ENCODE measurements at regions not wholly inside any gene's neighbourhood (a gene's known extent, or its start where the extent isn't known, plus 50 kb on each side); places are given as distances from the start of the nearest gene placed in this dataset.

- DNase-seq (ENCODE audit: low read depth, low spot score) = no peak
These were observed 302.3 kb upstream of the NRIP1 start for GRCh38 chr21:15367061-15367626.

- DNase-seq (ENCODE audit: low read depth, low spot score) = peak; percentile 1
These were observed 305.7 kb upstream of the NRIP1 start for GRCh38 chr21:15370462-15370975.

GRCh38 chr21:15373941-15374340 is 309.1 kb upstream of the NRIP1 start:
- no peak for DNase-seq (ENCODE audit: low read depth, low spot score)

- DNase-seq (ENCODE audit: low read depth, low spot score) = peak; percentile 31
These were observed 315.0 kb upstream of the NRIP1 start for GRCh38 chr21:15379776-15380175.

- DNase-seq (ENCODE audit: low read depth, low spot score) = no peak
These were observed 318.8 kb upstream of the NRIP1 start for GRCh38 chr21:15383588-15383987.

GRCh38 chr21:15390049-15390448 is 325.2 kb upstream of the NRIP1 start:
- DNase-seq (ENCODE audit: low read depth, low spot score) = no peak

- DNase-seq (ENCODE audit: low read depth, low spot score) = no peak
These were observed 332.5 kb upstream of the NRIP1 start for GRCh38 chr21:15397258-15397657.

- no peak for DNase-seq (ENCODE audit: low read depth, low spot score)
These were observed 328.9 kb upstream of the USP25 start for GRCh38 chr21:15400905-15401304.

GRCh38 chr21:15401331-15401730 is 328.5 kb upstream of the USP25 start:
- no peak for DNase-seq (ENCODE audit: low read depth, low spot score)

GRCh38 chr21:15405214-15405613 is 324.6 kb upstream of the USP25 start:
- no peak for DNase-seq (ENCODE audit: low read depth, low spot score)

- no peak for DNase-seq (ENCODE audit: low read depth, low spot score)
These were observed 323.0 kb upstream of the USP25 start for GRCh38 chr21:15406791-15407190.

GRCh38 chr21:15407585-15407984 is 322.2 kb upstream of the USP25 start:
- no peak for DNase-seq (ENCODE audit: low read depth, low spot score)

- no peak for DNase-seq (ENCODE audit: low read depth, low spot score)
These were observed 321.7 kb upstream of the USP25 start for GRCh38 chr21:15408089-15408488.

GRCh38 chr21:15409031-15409430 is 320.8 kb upstream of the USP25 start:
- DNase-seq (ENCODE audit: low read depth, low spot score) = no peak

- no peak for DNase-seq (ENCODE audit: low read depth, low spot score)
These were observed 318.9 kb upstream of the USP25 start for GRCh38 chr21:15410853-15411252.

GRCh38 chr21:15414057-15414456 is 315.7 kb upstream of the USP25 start:
- no peak for DNase-seq (ENCODE audit: low read depth, low spot score)

GRCh38 chr21:15415541-15416261 is 314.1 kb upstream of the USP25 start:
- DNase-seq (ENCODE audit: low read depth, low spot score) = peak; percentile 55

GRCh38 chr21:15421441-15421881 is 308.3 kb upstream of the USP25 start:
- DNase-seq (ENCODE audit: low read depth, low spot score) = peak; percentile 31

GRCh38 chr21:15421947-15422346 is 307.8 kb upstream of the USP25 start:
- DNase-seq (ENCODE audit: low read depth, low spot score) = no peak

GRCh38 chr21:15422783-15423182 is 307.0 kb upstream of the USP25 start:
- DNase-seq (ENCODE audit: low read depth, low spot score) = peak; percentile 89

- DNase-seq (ENCODE audit: low read depth, low spot score) = no peak
These were observed 305.9 kb upstream of the USP25 start for GRCh38 chr21:15423676-15424445.

- no peak for DNase-seq (ENCODE audit: low read depth, low spot score)
These were observed 304.7 kb upstream of the USP25 start for GRCh38 chr21:15425049-15425448.

GRCh38 chr21:15430023-15430422 is 299.8 kb upstream of the USP25 start:
- no peak for DNase-seq (ENCODE audit: low read depth, low spot score)
